HepG2 (cell line): ENCODE measurements at regions not wholly inside any gene's neighbourhood (a gene's known extent, or its start where the extent isn't known, plus 50 kb on each side); places are given as distances from the start of the nearest gene placed in this dataset.

Experiments used
- ATAC-seq: fragments of 200-7000 bp; cut with Tn5 transposase; 3 replicates; pipeline ENCODE4 v1.9.1; 2020; ENCODE audit warnings: mild to moderate bottlenecking, moderate library complexity
- BruUV-seq: library from RNA; stranded (reverse); fragments of 400-500 nt; replicated peaks from 2 replicates; lab custom pipeline; 2021; lab: Mats Ljungman, UMichigan
- CTCF ChIA-PET: fragments of 300-600 bp; formaldehyde crosslinking; extraction: SDS; loops from one replicate; lab custom pipeline; 2021; ENCODE audit warnings: low total read pairs, inconsistent platforms, low intra/inter-chr PET ratio; lab: Yijun Ruan, JAX
- POLR2A ChIA-PET: fragments of 350-600 bp; sonication (Branson Sonifier 250); formaldehyde crosslinking; loops from one replicate; lab custom pipeline; 2020; ENCODE audit warnings: antibody characterized with exemption, inconsistent platforms; lab: Yijun Ruan, JAX
- DNase-seq: peaks from one replicate; pipeline ENCODE4 v3.0.0-alpha.2; 2015; ENCODE audit warnings: low spot score
- FAIRE-seq: peaks from 3 replicates; lab custom pipeline; 2011; peaks lifted over from hg19 to GRCh38; lab: Jason Lieb, UNC
- H2AFZ ChIP-seq: one replicate; pipeline ENCODE4 v1.6.1; 2011; ENCODE audit warnings: low read length, inconsistent platforms
- H3K27ac ChIP-seq: fragments of 300-600 bp; 3 replicates; pipeline ENCODE4 v1.8.0; 2011; ENCODE audit warnings: mixed run types, mild to moderate bottlenecking, mixed read lengths, low read length, inconsistent platforms; ENCODE audit not compliant: insufficient read depth; ENCODE audit errors: extremely low read length
- H3K27me3 ChIP-seq, 2 experiments: fragments of 200-600 bp in 1 of 2; 2 replicates in 1 of 2; 3 replicates in 1 of 2; pipeline versions ENCODE4 v1.6.0 to v1.8.0; 2011; ENCODE audit warnings: low read length in 2 of 2, mild to moderate bottlenecking in 2 of 2, moderate library complexity in 2 of 2, inconsistent platforms in 1 of 2; ENCODE audit not compliant: insufficient read depth in 2 of 2, control insufficient read depth in 1 of 2
- H3K36me3 ChIP-seq, 2 experiments: fragments of 200-600 bp in 1 of 2; replicated peaks in 1 of 2; 2 replicates in 1 of 2; 3 replicates in 1 of 2; pipeline versions ENCODE4 v1.5.1 to v1.8.0; 2011; ENCODE audit warnings: low read length in 2 of 2, inconsistent platforms in 1 of 2; ENCODE audit not compliant: insufficient read depth in 2 of 2, control insufficient read depth in 1 of 2
- H3K4me1 ChIP-seq: 2 replicates; pipeline ENCODE4 v1.5.1; 2012; ENCODE audit warnings: low read length, inconsistent platforms; ENCODE audit not compliant: insufficient read depth
- H3K4me2 ChIP-seq: 2 replicates; pipeline ENCODE4 v1.6.0; 2011; ENCODE audit warnings: low read depth, low read length, inconsistent platforms
- H3K4me3 ChIP-seq, 3 experiments: fragments of 200-600 bp in 1 of 3; sonication (generic), shearing (Covaris generic) in 1 of 3; replicated peaks in 1 of 3; 2 replicates each; pipeline ENCODE4 v1.5.1; 2011 to 2016; ENCODE audit warnings: low read length in 3 of 3, inconsistent platforms in 2 of 3, low read depth in 2 of 3, mild to moderate bottlenecking in 2 of 3, control low read depth in 1 of 3, mixed read lengths in 1 of 3; ENCODE audit not compliant: insufficient read depth in 1 of 3
- H3K79me2 ChIP-seq: one replicate; pipeline ENCODE4 v1.6.1; 2011; ENCODE audit warnings: low read length, inconsistent platforms; ENCODE audit not compliant: insufficient read depth
- H3K9ac ChIP-seq: 2 replicates; pipeline ENCODE4 v1.6.0; 2011; ENCODE audit warnings: mild to moderate bottlenecking, low read depth, low read length, inconsistent platforms; ENCODE audit not compliant: insufficient read depth
- H3K9me3 ChIP-seq: 2 replicates; pipeline ENCODE4 v1.5.1; 2012; ENCODE audit warnings: mild to moderate bottlenecking, low read length
- H4K20me1 ChIP-seq: 2 replicates; pipeline ENCODE4 v1.6.0; 2011; ENCODE audit warnings: inconsistent platforms, mild to moderate bottlenecking, low read length, moderate library complexity; ENCODE audit not compliant: insufficient read depth
- CBX5 ChIP-seq: sonication (generic); formaldehyde crosslinking; IDR thresholded peaks from 2 replicates; pipeline ENCODE4 v1.4.0; 2020; ENCODE audit warnings: missing genetic modification reagents, borderline replicate concordance
- DMAP1 ChIP-seq: IDR thresholded peaks from 2 replicates; pipeline ENCODE4 v1.6.1; 2016
- HHEX ChIP-seq: IDR thresholded peaks from 2 replicates; pipeline ENCODE4 v1.6.1; 2016; ENCODE audit warnings: control low read depth
- MAFF ChIP-seq: IDR thresholded peaks from 2 replicates; pipeline ENCODE4 v1.6.1; 2011; ENCODE audit warnings: low read depth, low read length, improper control_type of control experiment
- MTA3 ChIP-seq: sonication (generic); formaldehyde crosslinking; IDR thresholded peaks from 2 replicates; pipeline ENCODE4 v1.4.0; 2020; ENCODE audit warnings: missing genetic modification reagents
- NR2F2 ChIP-seq: IDR thresholded peaks from 2 replicates; pipeline ENCODE4 v1.6.1; 2012; ENCODE audit warnings: low read depth, inconsistent platforms, borderline replicate concordance
- REPIN1 ChIP-seq: sonication (generic); formaldehyde crosslinking; IDR thresholded peaks from 2 replicates; pipeline ENCODE4 v1.8.0; 2022; ENCODE audit warnings: missing genetic modification reagents, low read depth, mild to moderate bottlenecking, borderline replicate concordance
- SMAD1 ChIP-seq: sonication (generic); formaldehyde crosslinking; IDR thresholded peaks from 2 replicates; pipeline ENCODE4 v1.4.0; 2020; ENCODE audit warnings: missing genetic modification reagents, low read depth, mild to moderate bottlenecking, borderline replicate concordance
- TGIF2 ChIP-seq: IDR thresholded peaks from 2 replicates; pipeline ENCODE4 v1.6.1; 2016; ENCODE audit warnings: control low read depth, missing compliant biosample characterization
- TSC22D2 ChIP-seq: sonication (generic); formaldehyde crosslinking; IDR thresholded peaks from 2 replicates; pipeline ENCODE4 v1.5.1; 2020; ENCODE audit warnings: missing genetic modification reagents, mild to moderate bottlenecking, borderline replicate concordance
- ZNF20 ChIP-seq: sonication (generic); formaldehyde crosslinking; IDR thresholded peaks from 2 replicates; pipeline ENCODE4 v1.4.0; 2020; ENCODE audit warnings: mild to moderate bottlenecking, moderate library complexity, missing genetic modification reagents
- ZNF496 ChIP-seq: sonication (generic); formaldehyde crosslinking; IDR thresholded peaks from 2 replicates; pipeline ENCODE4 v1.8.1; 2023; ENCODE audit warnings: mild to moderate bottlenecking, moderate library complexity, missing genetic modification reagents; ENCODE audit not compliant: insufficient replicate concordance
- ZNF776 ChIP-seq: sonication (generic); formaldehyde crosslinking; IDR thresholded peaks from 2 replicates; pipeline ENCODE4 v1.4.0; 2020; ENCODE audit warnings: mild to moderate bottlenecking, missing genetic modification reagents
- ZSCAN29 ChIP-seq: sonication (generic); formaldehyde crosslinking; conservative IDR thresholded peaks from 2 replicates; pipeline ENCODE4 v1.4.0; 2020; ENCODE audit warnings: mild to moderate bottlenecking, missing genetic modification reagents
- ZSCAN30 ChIP-seq: sonication (generic); formaldehyde crosslinking; IDR thresholded peaks from 2 replicates; pipeline ENCODE4 v1.5.0; 2020; ENCODE audit warnings: mild to moderate bottlenecking, missing genetic modification reagents
- WGBS: methylation state at CpG from one replicate; pipeline ENCODE4 v1.1.6; 2017; ENCODE audit warnings: low lambda C conversion rate; 5-methylcytosine and 5-hydroxymethylcytosine counted together
- in situ Hi-C: cut with HindIII; loops from 2 replicates; pipeline ENCODE4 v1.10.0; 2017; ENCODE audit warnings: low pct_unique_long_range_greater_than_20kb; ENCODE audit not compliant: extremely low pct_ligation_motif_present
- intact Hi-C: fragments of 100-400 bp; cut with micrococcal nuclease; formaldehyde crosslinking; loops from one replicate; pipeline ENCODE4 v1.10.0; 2022; ENCODE audit not compliant: unreplicated experiment
- TF ChIP-seq, protein P1 (sequence below): sonication (generic); formaldehyde crosslinking; IDR thresholded peaks from 2 replicates; pipeline ENCODE4 v1.5.0; 2020; ENCODE audit warnings: mild to moderate bottlenecking, missing genetic modification reagents
- TF ChIP-seq, protein P2 (sequence below): sonication (generic); formaldehyde crosslinking; IDR thresholded peaks from 2 replicates; pipeline ENCODE4 v1.4.0; 2020; ENCODE audit warnings: missing genetic modification reagents
- TF ChIP-seq, protein P3 (sequence below): sonication (generic); formaldehyde crosslinking; IDR thresholded peaks from 2 replicates; pipeline ENCODE4 v1.8.0; 2023; ENCODE audit warnings: mild to moderate bottlenecking, missing genetic modification reagents
- TF ChIP-seq, protein P4 (sequence below): sonication (generic); formaldehyde crosslinking; IDR thresholded peaks from 2 replicates; pipeline ENCODE4 v1.4.0; 2020; ENCODE audit warnings: mild to moderate bottlenecking, missing genetic modification reagents, borderline replicate concordance

DNA sequence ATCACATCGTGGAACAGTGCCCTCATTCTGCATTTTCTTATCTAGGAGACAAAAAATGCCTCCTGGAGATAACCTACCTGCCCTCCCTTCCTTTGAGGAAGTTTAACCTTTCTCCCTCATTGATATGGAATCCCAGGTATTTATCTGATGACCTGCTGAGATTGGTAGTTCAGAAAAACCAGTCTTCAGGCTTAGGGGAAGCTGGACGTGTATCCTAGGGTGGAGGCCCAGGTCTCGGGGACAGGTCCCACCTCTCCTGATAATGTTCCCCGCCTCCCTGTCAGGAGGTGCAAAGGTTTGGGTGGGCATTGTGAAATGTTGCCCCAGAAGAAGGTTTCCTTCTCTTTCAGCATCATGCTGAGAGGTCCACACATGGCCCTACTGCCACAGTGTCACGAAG is 186.9 kb upstream of the NAV2 start:
- ATAC-seq: no peak
- Histone ChIP-seq H3K36me3 (no peaks in the 10 kb centered on the region), H3K27ac (no peak overlapping the region), H3K27me3 (peaks cover 0 to 3% of the 10 kb centered on the region in 2 experiments; a peak in 1 of 5 replicates), H3K79me2 (no peaks in the 10 kb centered on the region), H2AFZ (no peak overlapping the region), H3K4me1 (no peaks in the 10 kb centered on the region), H4K20me1 (no peaks in the 10 kb centered on the region), H3K4me2 (no peak overlapping the region), H3K9ac (no peak overlapping the region), H3K9me3 (no peaks in the 10 kb centered on the region), H3K4me3 (no peak overlapping the region)
- no peak for FAIRE-seq
- intact Hi-C loops: no loop called here
- no TSS peak for BruUV-seq
- POLR2A ChIA-PET: no interaction called here
- TF ChIP-seq ZSCAN30 (CRISPR knock-in tag) (no peak), ZNF20 (CRISPR knock-in tag) (no peak), TSC22D2 (no peak), MTA3 (CRISPR knock-in tag) (no peak), SMAD1 (no peak), TGIF2 (CRISPR knock-in tag) (no peak), DMAP1 (CRISPR knock-in tag) (no peak), NR2F2 (no peak), REPIN1 (no peak), ZNF496 (CRISPR knock-in tag) (no peak), ZNF776 (CRISPR knock-in tag) (no peak), HHEX (CRISPR knock-in tag) (no peak), MAFF (no peak), CBX5 (CRISPR knock-in tag) (no peak), ZSCAN29 (CRISPR knock-in tag) (no peak)
- TF ChIP-seq, protein P1, sequence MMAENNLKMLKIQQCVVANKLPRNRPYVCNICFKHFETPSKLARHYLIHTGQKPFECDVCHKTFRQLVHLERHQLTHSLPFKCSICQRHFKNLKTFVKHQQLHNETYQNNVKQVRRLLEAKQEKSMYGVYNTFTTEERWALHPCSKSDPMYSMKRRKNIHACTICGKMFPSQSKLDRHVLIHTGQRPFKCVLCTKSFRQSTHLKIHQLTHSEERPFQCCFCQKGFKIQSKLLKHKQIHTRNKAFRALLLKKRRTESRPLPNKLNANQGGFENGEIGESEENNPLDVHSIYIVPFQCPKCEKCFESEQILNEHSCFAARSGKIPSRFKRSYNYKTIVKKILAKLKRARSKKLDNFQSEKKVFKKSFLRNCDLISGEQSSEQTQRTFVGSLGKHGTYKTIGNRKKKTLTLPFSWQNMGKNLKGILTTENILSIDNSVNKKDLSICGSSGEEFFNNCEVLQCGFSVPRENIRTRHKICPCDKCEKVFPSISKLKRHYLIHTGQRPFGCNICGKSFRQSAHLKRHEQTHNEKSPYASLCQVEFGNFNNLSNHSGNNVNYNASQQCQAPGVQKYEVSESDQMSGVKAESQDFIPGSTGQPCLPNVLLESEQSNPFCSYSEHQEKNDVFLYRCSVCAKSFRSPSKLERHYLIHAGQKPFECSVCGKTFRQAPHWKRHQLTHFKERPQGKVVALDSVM (CRISPR knock-in tag): no peak
- TF ChIP-seq, protein P2, sequence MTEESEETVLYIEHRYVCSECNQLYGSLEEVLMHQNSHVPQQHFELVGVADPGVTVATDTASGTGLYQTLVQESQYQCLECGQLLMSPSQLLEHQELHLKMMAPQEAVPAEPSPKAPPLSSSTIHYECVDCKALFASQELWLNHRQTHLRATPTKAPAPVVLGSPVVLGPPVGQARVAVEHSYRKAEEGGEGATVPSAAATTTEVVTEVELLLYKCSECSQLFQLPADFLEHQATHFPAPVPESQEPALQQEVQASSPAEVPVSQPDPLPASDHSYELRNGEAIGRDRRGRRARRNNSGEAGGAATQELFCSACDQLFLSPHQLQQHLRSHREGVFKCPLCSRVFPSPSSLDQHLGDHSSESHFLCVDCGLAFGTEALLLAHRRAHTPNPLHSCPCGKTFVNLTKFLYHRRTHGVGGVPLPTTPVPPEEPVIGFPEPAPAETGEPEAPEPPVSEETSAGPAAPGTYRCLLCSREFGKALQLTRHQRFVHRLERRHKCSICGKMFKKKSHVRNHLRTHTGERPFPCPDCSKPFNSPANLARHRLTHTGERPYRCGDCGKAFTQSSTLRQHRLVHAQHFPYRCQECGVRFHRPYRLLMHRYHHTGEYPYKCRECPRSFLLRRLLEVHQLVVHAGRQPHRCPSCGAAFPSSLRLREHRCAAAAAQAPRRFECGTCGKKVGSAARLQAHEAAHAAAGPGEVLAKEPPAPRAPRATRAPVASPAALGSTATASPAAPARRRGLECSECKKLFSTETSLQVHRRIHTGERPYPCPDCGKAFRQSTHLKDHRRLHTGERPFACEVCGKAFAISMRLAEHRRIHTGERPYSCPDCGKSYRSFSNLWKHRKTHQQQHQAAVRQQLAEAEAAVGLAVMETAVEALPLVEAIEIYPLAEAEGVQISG (CRISPR knock-in tag): no peak
- TF ChIP-seq, protein P3, sequence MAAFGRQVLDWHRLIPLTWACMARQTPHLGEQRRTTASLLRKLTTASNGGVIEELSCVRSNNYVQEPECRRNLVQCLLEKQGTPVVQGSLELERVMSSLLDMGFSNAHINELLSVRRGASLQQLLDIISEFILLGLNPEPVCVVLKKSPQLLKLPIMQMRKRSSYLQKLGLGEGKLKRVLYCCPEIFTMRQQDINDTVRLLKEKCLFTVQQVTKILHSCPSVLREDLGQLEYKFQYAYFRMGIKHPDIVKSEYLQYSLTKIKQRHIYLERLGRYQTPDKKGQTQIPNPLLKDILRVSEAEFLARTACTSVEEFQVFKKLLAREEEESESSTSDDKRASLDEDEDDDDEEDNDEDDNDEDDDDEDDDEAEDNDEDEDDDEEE (CRISPR knock-in tag): no peak
- TF ChIP-seq, protein P4, sequence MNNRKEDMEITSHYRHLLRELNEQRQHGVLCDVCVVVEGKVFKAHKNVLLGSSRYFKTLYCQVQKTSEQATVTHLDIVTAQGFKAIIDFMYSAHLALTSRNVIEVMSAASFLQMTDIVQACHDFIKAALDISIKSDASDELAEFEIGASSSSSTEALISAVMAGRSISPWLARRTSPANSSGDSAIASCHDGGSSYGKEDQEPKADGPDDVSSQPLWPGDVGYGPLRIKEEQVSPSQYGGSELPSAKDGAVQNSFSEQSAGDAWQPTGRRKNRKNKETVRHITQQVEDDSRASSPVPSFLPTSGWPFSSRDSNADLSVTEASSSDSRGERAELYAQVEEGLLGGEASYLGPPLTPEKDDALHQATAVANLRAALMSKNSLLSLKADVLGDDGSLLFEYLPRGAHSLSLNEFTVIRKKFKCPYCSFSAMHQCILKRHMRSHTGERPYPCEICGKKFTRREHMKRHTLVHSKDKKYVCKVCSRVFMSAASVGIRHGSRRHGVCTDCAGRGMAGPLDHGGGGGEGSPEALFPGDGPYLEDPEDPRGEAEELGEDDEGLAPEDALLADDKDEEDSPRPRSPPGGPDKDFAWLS (CRISPR knock-in tag): no peak
- CTCF ChIA-PET: no interaction called here
- 0% methylated on average over 5 of the region's 5 CpGs for WGBS
- in situ Hi-C loops: no loop called here
- DNase-seq: no peak
